ENCODE measurements at regions not wholly inside any gene's neighbourhood (a gene's known extent, or its start where the extent isn't known, plus 50 kb on each side); places are given as distances from the start of the nearest gene placed in this dataset.

DNA sequence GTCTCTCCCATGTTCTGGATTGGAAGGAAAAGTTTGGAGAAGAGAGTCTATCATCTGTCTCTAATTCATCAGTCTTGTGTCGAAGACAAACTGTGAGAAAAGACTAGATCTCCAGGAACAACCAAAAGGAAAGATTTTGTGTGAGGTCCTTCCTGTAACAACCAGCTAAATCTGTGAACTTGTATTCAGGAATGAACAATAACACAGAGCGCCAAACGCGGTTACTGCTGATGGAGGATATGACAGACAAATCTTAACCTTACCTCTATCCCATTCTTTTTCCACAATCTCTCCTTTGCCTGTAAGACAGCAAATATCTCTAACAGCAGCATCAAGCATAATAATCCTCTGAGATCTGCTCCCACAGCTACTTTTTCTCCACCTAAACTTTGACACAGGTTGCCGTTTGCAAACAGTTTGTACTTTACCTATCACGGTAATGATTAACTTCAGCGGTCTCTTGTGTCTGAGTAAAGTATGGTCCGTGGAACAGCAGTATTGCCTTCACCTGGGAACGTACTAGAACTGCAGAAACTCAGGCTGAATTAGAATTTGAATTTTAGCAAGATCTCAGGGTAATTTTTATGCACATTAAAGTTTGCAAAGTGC, 387.6 kb downstream of the ELAVL2 start:
- H3K9me2 ChIP-seq (ENCODE audit: insufficient read depth, low read length) = no peaks in the 10 kb centered on the region

DNA sequence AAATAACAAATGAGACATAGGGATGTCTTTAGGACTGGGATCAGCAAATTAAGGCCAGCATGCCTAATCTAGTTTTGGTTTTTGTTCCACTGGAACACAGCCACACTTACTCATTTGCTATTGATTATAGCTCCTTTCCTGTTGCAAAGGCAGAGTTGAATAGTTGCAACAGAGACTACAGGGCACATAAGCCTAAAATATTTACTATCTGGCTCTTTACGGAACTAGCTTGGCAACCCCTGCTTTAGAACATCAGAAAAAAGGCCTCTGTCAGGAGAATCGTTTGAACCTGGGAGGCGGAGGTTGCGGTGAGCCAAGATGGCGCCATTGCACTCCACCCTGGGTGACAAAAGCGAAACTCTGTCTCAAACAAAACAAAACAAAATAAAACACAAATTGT, 384.8 kb downstream of the ELAVL2 start:
- H3K9me2 ChIP-seq (ENCODE audit: insufficient read depth, low read length) = no peaks in the 10 kb centered on the region
- no peaks in the 10 kb centered on the region for H3K9me3 ChIP-seq (ENCODE audit: low read length)
- no peaks in the 10 kb centered on the region for H3K79me2 ChIP-seq (replicated peaks; ENCODE audit: insufficient read depth, low read length)
- H3K27me3 ChIP-seq (ENCODE audit: insufficient read depth, low read depth, low read length) = no peaks in the 10 kb centered on the region
- H2AFZ ChIP-seq (ENCODE audit: low read depth, low read length) = no peak overlapping the region
- no peak overlapping the region for H3K9ac ChIP-seq (ENCODE audit: low read length)
- H3F3A ChIP-seq (ENCODE audit: insufficient read depth, low read length, poor library complexity, severe bottlenecking) = no peaks in the 10 kb centered on the region
- no peak overlapping the region for H3K4me2 ChIP-seq (ENCODE audit: low read length)
- H3K27ac ChIP-seq (ENCODE audit: low read length) = no peak overlapping the region
- H4K20me1 ChIP-seq (ENCODE audit: insufficient read depth) = no peaks in the 10 kb centered on the region
- TF ChIP-seq MXI1 (conservative IDR thresholded peaks at IDR 0.05; ENCODE audit: poor library complexity, severe bottlenecking) = no peak
- TF ChIP-seq, protein P1, sequence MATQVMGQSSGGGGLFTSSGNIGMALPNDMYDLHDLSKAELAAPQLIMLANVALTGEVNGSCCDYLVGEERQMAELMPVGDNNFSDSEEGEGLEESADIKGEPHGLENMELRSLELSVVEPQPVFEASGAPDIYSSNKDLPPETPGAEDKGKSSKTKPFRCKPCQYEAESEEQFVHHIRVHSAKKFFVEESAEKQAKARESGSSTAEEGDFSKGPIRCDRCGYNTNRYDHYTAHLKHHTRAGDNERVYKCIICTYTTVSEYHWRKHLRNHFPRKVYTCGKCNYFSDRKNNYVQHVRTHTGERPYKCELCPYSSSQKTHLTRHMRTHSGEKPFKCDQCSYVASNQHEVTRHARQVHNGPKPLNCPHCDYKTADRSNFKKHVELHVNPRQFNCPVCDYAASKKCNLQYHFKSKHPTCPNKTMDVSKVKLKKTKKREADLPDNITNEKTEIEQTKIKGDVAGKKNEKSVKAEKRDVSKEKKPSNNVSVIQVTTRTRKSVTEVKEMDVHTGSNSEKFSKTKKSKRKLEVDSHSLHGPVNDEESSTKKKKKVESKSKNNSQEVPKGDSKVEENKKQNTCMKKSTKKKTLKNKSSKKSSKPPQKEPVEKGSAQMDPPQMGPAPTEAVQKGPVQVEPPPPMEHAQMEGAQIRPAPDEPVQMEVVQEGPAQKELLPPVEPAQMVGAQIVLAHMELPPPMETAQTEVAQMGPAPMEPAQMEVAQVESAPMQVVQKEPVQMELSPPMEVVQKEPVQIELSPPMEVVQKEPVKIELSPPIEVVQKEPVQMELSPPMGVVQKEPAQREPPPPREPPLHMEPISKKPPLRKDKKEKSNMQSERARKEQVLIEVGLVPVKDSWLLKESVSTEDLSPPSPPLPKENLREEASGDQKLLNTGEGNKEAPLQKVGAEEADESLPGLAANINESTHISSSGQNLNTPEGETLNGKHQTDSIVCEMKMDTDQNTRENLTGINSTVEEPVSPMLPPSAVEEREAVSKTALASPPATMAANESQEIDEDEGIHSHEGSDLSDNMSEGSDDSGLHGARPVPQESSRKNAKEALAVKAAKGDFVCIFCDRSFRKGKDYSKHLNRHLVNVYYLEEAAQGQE (IDR thresholded peaks at IDR 0.05; ENCODE audit: borderline replicate concordance) = no peak
- TF ChIP-seq EZH2 (IDR thresholded peaks at IDR 0.05; ENCODE audit: borderline replicate concordance, insufficient read depth, low read length, poor library complexity, severe bottlenecking) = no peak
- TF ChIP-seq POLR2AphosphoS5 (IDR thresholded peaks at IDR 0.05) = no peak
- no peak for TF ChIP-seq EP300 (conservative IDR thresholded peaks at IDR 0.05; ENCODE audit: poor library complexity, severe bottlenecking)
- no peak for TF ChIP-seq RAD21 (conservative IDR thresholded peaks at IDR 0.05)
- no peak for TF ChIP-seq TAF1 (IDR thresholded peaks at IDR 0.05; ENCODE audit: low read depth)
- TF ChIP-seq SMC3 (conservative IDR thresholded peaks at IDR 0.05; ENCODE audit: poor library complexity) = no peak
- no peak overlapping the region for H3K4me3 ChIP-seq (ENCODE audit: low read length)
- no peaks in the 10 kb centered on the region for H3K36me3 ChIP-seq (ENCODE audit: insufficient read depth, low read length)

More for the DNA sequence above, 387.6 kb downstream of the ELAVL2 start:
- Histone ChIP-seq H3K9me3 (ENCODE audit: low read length) (no peaks in the 10 kb centered on the region), H3K79me2 (replicated peaks; ENCODE audit: insufficient read depth, low read length) (no peaks in the 10 kb centered on the region), H4K20me1 (ENCODE audit: insufficient read depth) (no peaks in the 10 kb centered on the region), H3K36me3 (ENCODE audit: insufficient read depth, low read length) (no peaks in the 10 kb centered on the region), H3K9ac (ENCODE audit: low read length) (no peak overlapping the region), H3F3A (ENCODE audit: insufficient read depth, low read length, poor library complexity, severe bottlenecking) (no peaks in the 10 kb centered on the region), H3K4me3 (ENCODE audit: low read length) (no peak overlapping the region), H3K4me2 (ENCODE audit: low read length) (no peak overlapping the region), H3K27me3 (ENCODE audit: insufficient read depth, low read depth, low read length) (no peaks in the 10 kb centered on the region), H2AFZ (ENCODE audit: low read depth, low read length) (no peak overlapping the region), H3K27ac (ENCODE audit: low read length) (no peak overlapping the region)
- TF ChIP-seq, protein P2, sequence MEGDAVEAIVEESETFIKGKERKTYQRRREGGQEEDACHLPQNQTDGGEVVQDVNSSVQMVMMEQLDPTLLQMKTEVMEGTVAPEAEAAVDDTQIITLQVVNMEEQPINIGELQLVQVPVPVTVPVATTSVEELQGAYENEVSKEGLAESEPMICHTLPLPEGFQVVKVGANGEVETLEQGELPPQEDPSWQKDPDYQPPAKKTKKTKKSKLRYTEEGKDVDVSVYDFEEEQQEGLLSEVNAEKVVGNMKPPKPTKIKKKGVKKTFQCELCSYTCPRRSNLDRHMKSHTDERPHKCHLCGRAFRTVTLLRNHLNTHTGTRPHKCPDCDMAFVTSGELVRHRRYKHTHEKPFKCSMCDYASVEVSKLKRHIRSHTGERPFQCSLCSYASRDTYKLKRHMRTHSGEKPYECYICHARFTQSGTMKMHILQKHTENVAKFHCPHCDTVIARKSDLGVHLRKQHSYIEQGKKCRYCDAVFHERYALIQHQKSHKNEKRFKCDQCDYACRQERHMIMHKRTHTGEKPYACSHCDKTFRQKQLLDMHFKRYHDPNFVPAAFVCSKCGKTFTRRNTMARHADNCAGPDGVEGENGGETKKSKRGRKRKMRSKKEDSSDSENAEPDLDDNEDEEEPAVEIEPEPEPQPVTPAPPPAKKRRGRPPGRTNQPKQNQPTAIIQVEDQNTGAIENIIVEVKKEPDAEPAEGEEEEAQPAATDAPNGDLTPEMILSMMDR (IDR thresholded peaks at IDR 0.05; ENCODE audit: poor library complexity, severe bottlenecking) = no peak
- TF ChIP-seq, protein P1 (IDR thresholded peaks at IDR 0.05; ENCODE audit: borderline replicate concordance) = no peak
- no peak for TF ChIP-seq EP300 (conservative IDR thresholded peaks at IDR 0.05; ENCODE audit: poor library complexity, severe bottlenecking)
